Activated CD4-positive, alpha-beta T cell treated with anti-CD3 and anti-CD28 coated beads, Interleukin-2, amount 50 U/mL, for 16 hours (primary cell): ENCODE measurements at regions not wholly inside any gene's neighbourhood (a gene's known extent, or its start where the extent isn't known, plus 50 kb on each side); places are given as distances from the start of the nearest gene placed in this dataset.
"Not testable (repeated sequence)": the region's sequence is repeated elsewhere in the genome, so short reads cannot be mapped to it uniquely, and the experiment has no call there.

Source experiments
- DNase-seq: peaks from one replicate; pipeline ENCODE4 v3.0.0-alpha.2; 2020

DNA sequence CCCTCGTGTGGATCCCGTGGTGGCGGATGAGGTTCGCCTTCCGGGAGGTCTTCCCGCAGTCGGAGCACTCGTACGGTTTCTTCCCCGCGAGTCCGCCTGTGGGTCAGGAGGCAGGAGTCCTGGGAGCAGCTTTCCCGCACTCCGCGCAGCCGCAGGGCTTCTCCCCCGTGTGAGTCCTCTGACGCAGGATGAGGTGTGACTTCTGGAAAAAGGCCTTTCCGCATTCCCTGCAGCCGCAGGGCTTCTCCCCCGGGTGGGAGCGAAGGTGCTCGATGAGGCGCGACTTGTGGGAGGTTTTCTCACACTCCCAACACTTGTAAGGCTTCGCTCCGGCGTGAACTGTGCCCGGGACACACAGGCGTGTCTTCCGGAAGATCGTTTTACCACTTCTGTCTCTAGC lies 68.8 kb upstream of the WIPI2 start:
- not testable (repeated sequence) for DNase-seq

DNA sequence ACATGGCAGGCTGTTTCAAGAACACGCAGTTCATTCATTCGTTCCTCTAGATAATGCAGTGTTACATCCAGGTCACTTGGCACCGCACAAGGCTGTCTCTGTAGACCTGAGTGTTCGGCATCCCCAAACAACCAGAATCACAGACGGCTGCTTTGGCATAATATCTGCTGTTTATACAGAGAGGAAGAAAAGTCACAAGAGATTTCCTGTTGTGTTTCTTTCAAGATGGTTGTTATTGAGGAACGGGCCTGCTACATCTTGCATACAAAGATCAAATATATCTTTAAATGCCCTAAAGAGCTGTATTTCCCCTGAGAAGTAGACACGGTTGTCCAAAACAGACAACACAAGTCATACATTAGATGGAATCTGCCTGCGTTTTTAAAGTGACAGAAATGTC lies 58.8 kb upstream of the WIPI2 start:
- DNase-seq: not testable (repeated sequence)

DNA sequence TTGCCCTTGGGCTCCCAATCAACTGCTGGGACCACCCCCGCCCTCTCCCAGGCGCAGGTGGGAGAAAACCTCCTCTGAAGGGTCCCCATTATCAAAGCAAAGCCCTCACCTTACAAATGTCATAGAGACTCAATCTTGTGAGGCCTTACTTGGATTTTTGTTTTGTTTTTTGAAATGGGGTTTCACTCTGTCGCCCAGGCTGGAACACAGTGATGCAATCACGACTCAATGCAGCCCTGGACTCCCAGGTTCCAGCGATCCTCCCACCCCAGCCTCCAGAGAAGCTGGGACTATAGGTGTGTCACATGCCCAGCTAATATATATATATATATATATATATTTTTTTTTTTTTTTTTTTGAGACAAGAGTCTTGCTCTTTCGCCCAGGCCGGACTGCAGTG lies 57.5 kb upstream of the WIPI2 start:
- no peak for DNase-seq

DNA sequence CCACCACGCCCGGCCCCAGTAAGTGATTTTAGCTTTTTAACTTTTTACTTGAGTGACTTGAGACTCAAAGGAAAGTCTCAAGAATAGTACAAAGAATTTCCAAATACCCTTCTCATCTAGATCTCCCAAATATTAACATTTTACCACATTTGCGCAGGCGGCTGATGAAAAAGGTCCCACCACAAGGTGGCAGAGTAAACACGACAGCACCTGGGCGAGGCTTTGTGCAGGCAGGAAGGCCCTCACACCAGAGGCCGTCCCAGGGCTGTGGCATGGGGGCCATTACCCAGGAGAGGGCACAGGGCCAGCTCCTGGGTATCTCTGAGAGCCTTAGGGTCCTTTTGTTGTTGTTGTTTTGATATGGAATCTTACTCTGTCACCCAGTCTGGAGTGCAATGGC lies 50.0 kb upstream of the WIPI2 start:
- DNase-seq: peak; percentile 28
